ENCODE measurements at regions not wholly inside any gene's neighbourhood (a gene's known extent, or its start where the extent isn't known, plus 50 kb on each side); places are given as distances from the start of the nearest gene placed in this dataset.

DNA sequence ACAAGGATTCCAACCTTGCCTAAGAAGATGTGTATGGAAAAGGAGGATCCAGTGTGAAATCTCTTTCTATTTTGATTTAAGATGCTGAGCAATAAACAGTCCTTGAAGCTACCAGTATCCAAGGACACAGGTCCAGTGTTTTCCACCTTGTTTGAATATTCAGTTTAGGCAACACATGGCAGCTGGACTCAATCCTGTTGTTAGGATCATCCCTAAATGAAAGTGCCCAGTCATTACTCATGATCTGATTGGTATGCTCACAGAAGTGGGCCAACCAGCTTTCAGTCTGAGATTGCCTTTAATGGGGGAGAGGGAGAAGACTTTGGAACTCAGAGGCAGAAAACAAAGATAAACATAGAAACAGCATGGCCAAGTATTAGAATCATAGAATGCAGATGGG, 355.7 kb upstream of the ADAMTSL1 start:
- TF ChIP-seq NR2C2 (CRISPR knock-in tag; IDR thresholded peaks at IDR 0.05), result no peak
- TF ChIP-seq CTCF (IDR thresholded peaks at IDR 0.05), result no peak
- no peak for TF ChIP-seq TEAD1 (CRISPR knock-in tag; IDR thresholded peaks at IDR 0.05)
- no peak for TF ChIP-seq ZNF263 (CRISPR knock-in tag; IDR thresholded peaks at IDR 0.05; ENCODE audit: low read depth)
- no peak for TF ChIP-seq ATF6 (CRISPR knock-in tag; IDR thresholded peaks at IDR 0.05)
- no peak for TF ChIP-seq USF2 (CRISPR knock-in tag; IDR thresholded peaks at IDR 0.05)
- no peak for TF ChIP-seq SP1 (CRISPR knock-in tag; conservative IDR thresholded peaks at IDR 0.05)
- TF ChIP-seq FOXK1 (CRISPR knock-in tag; IDR thresholded peaks at IDR 0.05), result no peak
- TF ChIP-seq, protein P1, sequence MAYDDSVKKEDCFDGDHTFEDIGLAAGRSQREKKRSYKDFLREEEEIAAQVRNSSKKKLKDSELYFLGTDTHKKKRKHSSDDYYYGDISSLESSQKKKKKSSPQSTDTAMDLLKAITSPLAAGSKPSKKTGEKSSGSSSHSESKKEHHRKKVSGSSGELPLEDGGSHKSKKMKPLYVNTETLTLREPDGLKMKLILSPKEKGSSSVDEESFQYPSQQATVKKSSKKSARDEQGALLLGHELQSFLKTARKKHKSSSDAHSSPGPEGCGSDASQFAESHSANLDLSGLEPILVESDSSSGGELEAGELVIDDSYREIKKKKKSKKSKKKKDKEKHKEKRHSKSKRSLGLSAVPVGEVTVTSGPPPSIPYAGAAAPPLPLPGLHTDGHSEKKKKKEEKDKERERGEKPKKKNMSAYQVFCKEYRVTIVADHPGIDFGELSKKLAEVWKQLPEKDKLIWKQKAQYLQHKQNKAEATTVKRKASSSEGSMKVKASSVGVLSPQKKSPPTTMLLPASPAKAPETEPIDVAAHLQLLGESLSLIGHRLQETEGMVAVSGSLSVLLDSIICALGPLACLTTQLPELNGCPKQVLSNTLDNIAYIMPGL (CRISPR knock-in tag; IDR thresholded peaks at IDR 0.05), result no peak
- TF ChIP-seq, protein P2, sequence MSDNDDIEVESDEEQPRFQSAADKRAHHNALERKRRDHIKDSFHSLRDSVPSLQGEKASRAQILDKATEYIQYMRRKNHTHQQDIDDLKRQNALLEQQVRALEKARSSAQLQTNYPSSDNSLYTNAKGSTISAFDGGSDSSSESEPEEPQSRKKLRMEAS (CRISPR knock-in tag; IDR thresholded peaks at IDR 0.05), result no peak
- no peak for TF ChIP-seq TCF7 (CRISPR knock-in tag; IDR thresholded peaks at IDR 0.05; ENCODE audit: low read depth)
- no peak for TF ChIP-seq ETV6 (CRISPR knock-in tag; IDR thresholded peaks at IDR 0.05)
- no peak for TF ChIP-seq NFYB (CRISPR knock-in tag; conservative IDR thresholded peaks at IDR 0.05; ENCODE audit: low read depth)
- TF ChIP-seq ESRRA (CRISPR knock-in tag; IDR thresholded peaks at IDR 0.05; ENCODE audit: borderline replicate concordance), result no peak

All from WTC11 (cell line).